ENCODE measurements at regions not wholly inside any gene's neighbourhood (a gene's known extent, or its start where the extent isn't known, plus 50 kb on each side); places are given as distances from the start of the nearest gene placed in this dataset.

DNA sequence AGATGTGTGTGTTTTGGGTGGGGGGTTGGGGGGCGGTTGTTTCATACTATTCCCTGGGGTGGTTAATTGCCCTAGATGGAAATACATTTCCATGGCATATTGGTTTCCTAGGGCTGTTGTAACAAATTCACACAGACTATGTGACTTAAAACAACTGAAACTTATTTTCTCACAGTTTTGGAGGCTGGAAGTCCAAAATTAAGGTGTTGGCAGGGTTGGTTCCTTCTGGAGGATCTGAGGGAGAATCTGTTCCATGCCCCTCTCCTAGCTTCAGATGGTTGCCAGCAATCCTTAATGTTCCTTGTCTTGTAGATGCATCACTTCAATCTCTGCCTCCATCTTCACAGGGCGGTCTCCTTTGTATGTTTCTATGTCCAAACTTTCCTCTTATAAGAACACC lies 353.7 kb upstream of the ACTBL2 start:
- TF ChIP-seq, protein P1, sequence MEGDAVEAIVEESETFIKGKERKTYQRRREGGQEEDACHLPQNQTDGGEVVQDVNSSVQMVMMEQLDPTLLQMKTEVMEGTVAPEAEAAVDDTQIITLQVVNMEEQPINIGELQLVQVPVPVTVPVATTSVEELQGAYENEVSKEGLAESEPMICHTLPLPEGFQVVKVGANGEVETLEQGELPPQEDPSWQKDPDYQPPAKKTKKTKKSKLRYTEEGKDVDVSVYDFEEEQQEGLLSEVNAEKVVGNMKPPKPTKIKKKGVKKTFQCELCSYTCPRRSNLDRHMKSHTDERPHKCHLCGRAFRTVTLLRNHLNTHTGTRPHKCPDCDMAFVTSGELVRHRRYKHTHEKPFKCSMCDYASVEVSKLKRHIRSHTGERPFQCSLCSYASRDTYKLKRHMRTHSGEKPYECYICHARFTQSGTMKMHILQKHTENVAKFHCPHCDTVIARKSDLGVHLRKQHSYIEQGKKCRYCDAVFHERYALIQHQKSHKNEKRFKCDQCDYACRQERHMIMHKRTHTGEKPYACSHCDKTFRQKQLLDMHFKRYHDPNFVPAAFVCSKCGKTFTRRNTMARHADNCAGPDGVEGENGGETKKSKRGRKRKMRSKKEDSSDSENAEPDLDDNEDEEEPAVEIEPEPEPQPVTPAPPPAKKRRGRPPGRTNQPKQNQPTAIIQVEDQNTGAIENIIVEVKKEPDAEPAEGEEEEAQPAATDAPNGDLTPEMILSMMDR (IDR thresholded peaks at IDR 0.05; ENCODE audit: insufficient read depth, low read depth, low read length), result no peak
- no peak for TF ChIP-seq EZH2 (IDR thresholded peaks at IDR 0.05; ENCODE audit: insufficient read depth, low read length)
